Prostate gland (tissue), 2 donors: ENCODE measurements at regions not wholly inside any gene's neighbourhood (a gene's known extent, or its start where the extent isn't known, plus 50 kb on each side); places are given as distances from the start of the nearest gene placed in this dataset.

Source experiments
- POLR2A ChIP-seq: fragments of 450-650 bp; IDR thresholded peaks from one replicate; pipeline ENCODE4 v1.6.1; 2016; ENCODE audit warnings: antibody characterized with exemption, mild to moderate bottlenecking
- POLR2AphosphoS5 ChIP-seq: sonication (generic); formaldehyde crosslinking; IDR thresholded peaks from one replicate; pipeline ENCODE4 v1.6.1; 2017; ENCODE audit warnings: antibody characterized with exemption
- TF ChIP-seq, protein P1 (sequence below), 4 experiments: fragments of 200-600 bp in 2 of 4; fragments of 450-650 bp in 2 of 4; sonication (generic) in 2 of 4; IDR thresholded peaks; 1 replicate in 3 of 4; 2 replicates in 1 of 4; pipeline ENCODE4 v1.5.1; 2016 to 2019; ENCODE audit warnings: antibody characterized with exemption in 4 of 4, mild to moderate bottlenecking in 2 of 4, moderate library complexity in 2 of 4

DNA sequence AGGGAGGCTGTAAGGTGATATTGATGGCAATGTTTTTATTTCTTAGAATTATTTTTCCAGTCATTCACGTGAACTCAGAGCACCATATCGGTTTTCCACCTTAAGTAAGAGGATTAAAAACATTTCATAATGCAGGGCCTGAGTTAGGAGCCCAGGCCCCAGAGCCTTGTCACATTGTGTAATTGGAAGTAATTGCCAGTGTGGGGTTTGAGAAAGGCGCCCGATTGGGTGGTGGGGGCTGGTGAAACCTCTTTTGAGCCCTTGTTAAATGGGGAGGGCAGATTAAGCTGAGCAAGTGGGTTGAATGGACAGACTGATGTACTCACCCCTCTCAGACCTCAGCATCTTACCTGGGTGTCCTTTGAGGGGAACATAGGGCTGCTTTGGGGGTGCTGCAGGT lies 116.7 kb upstream of the PITX1 start:
- TF ChIP-seq POLR2AphosphoS5, result no peak
- TF ChIP-seq, protein P1, sequence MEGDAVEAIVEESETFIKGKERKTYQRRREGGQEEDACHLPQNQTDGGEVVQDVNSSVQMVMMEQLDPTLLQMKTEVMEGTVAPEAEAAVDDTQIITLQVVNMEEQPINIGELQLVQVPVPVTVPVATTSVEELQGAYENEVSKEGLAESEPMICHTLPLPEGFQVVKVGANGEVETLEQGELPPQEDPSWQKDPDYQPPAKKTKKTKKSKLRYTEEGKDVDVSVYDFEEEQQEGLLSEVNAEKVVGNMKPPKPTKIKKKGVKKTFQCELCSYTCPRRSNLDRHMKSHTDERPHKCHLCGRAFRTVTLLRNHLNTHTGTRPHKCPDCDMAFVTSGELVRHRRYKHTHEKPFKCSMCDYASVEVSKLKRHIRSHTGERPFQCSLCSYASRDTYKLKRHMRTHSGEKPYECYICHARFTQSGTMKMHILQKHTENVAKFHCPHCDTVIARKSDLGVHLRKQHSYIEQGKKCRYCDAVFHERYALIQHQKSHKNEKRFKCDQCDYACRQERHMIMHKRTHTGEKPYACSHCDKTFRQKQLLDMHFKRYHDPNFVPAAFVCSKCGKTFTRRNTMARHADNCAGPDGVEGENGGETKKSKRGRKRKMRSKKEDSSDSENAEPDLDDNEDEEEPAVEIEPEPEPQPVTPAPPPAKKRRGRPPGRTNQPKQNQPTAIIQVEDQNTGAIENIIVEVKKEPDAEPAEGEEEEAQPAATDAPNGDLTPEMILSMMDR (IDR thresholded peaks at IDR 0.05), result no peak
- TF ChIP-seq POLR2A, result no peak
